DOHH2 (cell line): ENCODE measurements at regions not wholly inside any gene's neighbourhood (a gene's known extent, or its start where the extent isn't known, plus 50 kb on each side); places are given as distances from the start of the nearest gene placed in this dataset.

Source experiments
- H3F3A ChIP-seq: fragments of 200-600 bp; sonication (generic), shearing (Covaris generic); 2 replicates; pipeline ENCODE4 v1.6.0; 2016; ENCODE audit warnings: antibody characterized with exemption, mild to moderate bottlenecking; ENCODE audit not compliant: control insufficient read depth, insufficient read depth
- H3K27ac ChIP-seq: fragments of 200-600 bp; sonication (generic); 2 replicates; pipeline ENCODE4 v1.5.1; 2014; ENCODE audit warnings: low read depth, mild to moderate bottlenecking, low read length, moderate library complexity
- H3K27me3 ChIP-seq: fragments of 200-600 bp; sonication (generic); 2 replicates; pipeline ENCODE4 v1.6.1; 2014; ENCODE audit warnings: mild to moderate bottlenecking, low read length, mixed read lengths; ENCODE audit not compliant: control insufficient read depth
- H3K36me3 ChIP-seq: fragments of 200-600 bp; sonication (generic); 2 replicates; pipeline ENCODE4 v1.6.1; 2014; ENCODE audit warnings: mild to moderate bottlenecking, low read length, moderate library complexity, mixed read lengths; ENCODE audit not compliant: control insufficient read depth
- H3K4me1 ChIP-seq: fragments of 200-600 bp; sonication (generic); 2 replicates; pipeline ENCODE4 v1.6.1; 2014; ENCODE audit warnings: mild to moderate bottlenecking, low read length, mixed read lengths; ENCODE audit not compliant: control insufficient read depth
- H3K4me2 ChIP-seq: fragments of 200-600 bp; sonication (generic); 2 replicates; pipeline ENCODE4 v1.6.0; 2014; ENCODE audit warnings: mild to moderate bottlenecking, low read length, moderate library complexity
- H3K4me3 ChIP-seq: fragments of 200-600 bp; sonication (generic); 2 replicates; pipeline ENCODE4 v1.5.1; 2014; ENCODE audit warnings: mild to moderate bottlenecking, low read length, mixed read lengths
- H3K79me2 ChIP-seq: fragments of 200-600 bp; sonication (generic); 2 replicates; pipeline ENCODE4 v1.6.1; 2014; ENCODE audit warnings: mild to moderate bottlenecking, low read length, mixed read lengths; ENCODE audit not compliant: control insufficient read depth
- H3K9me2 ChIP-seq: fragments of 200-600 bp; sonication (generic); replicated peaks from 2 replicates; pipeline ENCODE4 v1.6.1; 2014; ENCODE audit warnings: mild to moderate bottlenecking, low read length, mixed read lengths; ENCODE audit not compliant: control insufficient read depth
- H3K9me3 ChIP-seq: fragments of 200-600 bp; sonication (generic); 2 replicates; pipeline ENCODE4 v1.6.1; 2014; ENCODE audit warnings: antibody characterized with exemption, low read length, mixed read lengths; ENCODE audit not compliant: control insufficient read depth, insufficient read depth
- H4K20me1 ChIP-seq: fragments of 200-600 bp; sonication (generic); 2 replicates; pipeline ENCODE4 v1.6.0; 2014; ENCODE audit warnings: low read depth, mild to moderate bottlenecking, antibody characterized with exemption, low read length, moderate library complexity; ENCODE audit not compliant: control insufficient read depth, insufficient read depth
- EZH2phosphoT487 ChIP-seq: fragments of 200-600 bp; sonication (generic); IDR thresholded peaks from 2 replicates; pipeline ENCODE4 v1.6.1; 2017; ENCODE audit warnings: borderline replicate concordance, mild to moderate bottlenecking, antibody characterized with exemption, low read length, moderate library complexity, mixed read lengths
- TF ChIP-seq, protein P1 (sequence below): fragments of 200-600 bp; sonication (generic); IDR thresholded peaks from one replicate; pipeline ENCODE4 v1.5.1; 2014; ENCODE audit warnings: antibody characterized with exemption, mild to moderate bottlenecking, low read depth, low read length; ENCODE audit not compliant: poor library complexity, severe bottlenecking

- Histone ChIP-seq H4K20me1 (no peaks in the 10 kb centered on the region), H3F3A (no peaks in the 10 kb centered on the region), H3K9me3 (no peaks in the 10 kb centered on the region), H3K4me1 (no peaks in the 10 kb centered on the region), H3K4me3 (no peak overlapping the region), H3K27ac (no peak overlapping the region), H3K27me3 (no peaks in the 10 kb centered on the region), H3K36me3 (no peaks in the 10 kb centered on the region), H3K4me2 (no peak overlapping the region), H3K9me2 (no peaks in the 10 kb centered on the region), H3K79me2 (no peaks in the 10 kb centered on the region)
- no peak for TF ChIP-seq EZH2phosphoT487
- TF ChIP-seq, protein P1, sequence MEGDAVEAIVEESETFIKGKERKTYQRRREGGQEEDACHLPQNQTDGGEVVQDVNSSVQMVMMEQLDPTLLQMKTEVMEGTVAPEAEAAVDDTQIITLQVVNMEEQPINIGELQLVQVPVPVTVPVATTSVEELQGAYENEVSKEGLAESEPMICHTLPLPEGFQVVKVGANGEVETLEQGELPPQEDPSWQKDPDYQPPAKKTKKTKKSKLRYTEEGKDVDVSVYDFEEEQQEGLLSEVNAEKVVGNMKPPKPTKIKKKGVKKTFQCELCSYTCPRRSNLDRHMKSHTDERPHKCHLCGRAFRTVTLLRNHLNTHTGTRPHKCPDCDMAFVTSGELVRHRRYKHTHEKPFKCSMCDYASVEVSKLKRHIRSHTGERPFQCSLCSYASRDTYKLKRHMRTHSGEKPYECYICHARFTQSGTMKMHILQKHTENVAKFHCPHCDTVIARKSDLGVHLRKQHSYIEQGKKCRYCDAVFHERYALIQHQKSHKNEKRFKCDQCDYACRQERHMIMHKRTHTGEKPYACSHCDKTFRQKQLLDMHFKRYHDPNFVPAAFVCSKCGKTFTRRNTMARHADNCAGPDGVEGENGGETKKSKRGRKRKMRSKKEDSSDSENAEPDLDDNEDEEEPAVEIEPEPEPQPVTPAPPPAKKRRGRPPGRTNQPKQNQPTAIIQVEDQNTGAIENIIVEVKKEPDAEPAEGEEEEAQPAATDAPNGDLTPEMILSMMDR = no peak
These were observed 535.2 kb downstream of the METTL4 start for GRCh38 chr18:2036086-2036485.

- H3F3A ChIP-seq = no peaks in the 10 kb centered on the region
- H3K4me2 ChIP-seq = no peak overlapping the region
- H4K20me1 ChIP-seq = no peaks in the 10 kb centered on the region
- no peaks in the 10 kb centered on the region for H3K9me2 ChIP-seq
- H3K4me3 ChIP-seq = no peak overlapping the region
- H3K27ac ChIP-seq = no peak overlapping the region
- TF ChIP-seq, protein P1 = no peak
- no peak for TF ChIP-seq EZH2phosphoT487
- H3K79me2 ChIP-seq = no peaks in the 10 kb centered on the region
- no peaks in the 10 kb centered on the region for H3K9me3 ChIP-seq
- H3K36me3 ChIP-seq = no peaks in the 10 kb centered on the region
- H3K27me3 ChIP-seq = no peaks in the 10 kb centered on the region
- H3K4me1 ChIP-seq = no peaks in the 10 kb centered on the region
These were observed 531.0 kb downstream of the METTL4 start for GRCh38 chr18:2040279-2040678.

DNA sequence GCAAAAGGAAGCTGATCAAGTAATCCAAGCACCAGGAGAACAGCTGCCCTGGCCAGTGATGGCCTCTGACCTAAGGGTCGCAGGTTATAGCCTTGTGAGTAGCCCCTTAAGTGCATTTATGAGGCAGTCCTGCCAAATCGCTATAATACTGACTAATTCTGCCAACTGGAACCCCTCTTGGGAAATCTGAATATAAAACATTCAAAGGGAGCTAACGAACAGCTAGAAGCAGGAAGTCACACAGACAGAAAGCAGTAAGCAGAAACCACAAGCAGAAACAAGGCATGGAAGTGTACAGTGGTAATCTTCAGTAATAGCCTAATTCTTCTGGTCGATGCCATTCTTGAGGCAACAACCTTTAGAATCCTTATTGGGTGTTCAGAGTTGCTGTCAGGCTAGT is 521.3 kb downstream of the METTL4 start:
- no peak overlapping the region for H3K27ac ChIP-seq
- H3K27me3 ChIP-seq = no peaks in the 10 kb centered on the region
- H4K20me1 ChIP-seq = no peaks in the 10 kb centered on the region
- H3F3A ChIP-seq = no peaks in the 10 kb centered on the region
- no peaks in the 10 kb centered on the region for H3K9me3 ChIP-seq
- no peaks in the 10 kb centered on the region for H3K79me2 ChIP-seq
- H3K4me2 ChIP-seq = no peak overlapping the region
- no peaks in the 10 kb centered on the region for H3K9me2 ChIP-seq
- no peaks in the 10 kb centered on the region for H3K36me3 ChIP-seq
- TF ChIP-seq, protein P1 = no peak
- TF ChIP-seq EZH2phosphoT487 = no peak
- no peak overlapping the region for H3K4me3 ChIP-seq
- no peaks in the 10 kb centered on the region for H3K4me1 ChIP-seq
